ENCODE measurements at regions not wholly inside any gene's neighbourhood (a gene's known extent, or its start where the extent isn't known, plus 50 kb on each side); places are given as distances from the start of the nearest gene placed in this dataset.
A peak's percentile ranks its signal among the peaks of the same experiment; 100 is the strongest.

GRCh38 chr11:11039208-11039965 lies 181.5 kb upstream of the ZBED5 start:
- TF ChIP-seq, protein P1, sequence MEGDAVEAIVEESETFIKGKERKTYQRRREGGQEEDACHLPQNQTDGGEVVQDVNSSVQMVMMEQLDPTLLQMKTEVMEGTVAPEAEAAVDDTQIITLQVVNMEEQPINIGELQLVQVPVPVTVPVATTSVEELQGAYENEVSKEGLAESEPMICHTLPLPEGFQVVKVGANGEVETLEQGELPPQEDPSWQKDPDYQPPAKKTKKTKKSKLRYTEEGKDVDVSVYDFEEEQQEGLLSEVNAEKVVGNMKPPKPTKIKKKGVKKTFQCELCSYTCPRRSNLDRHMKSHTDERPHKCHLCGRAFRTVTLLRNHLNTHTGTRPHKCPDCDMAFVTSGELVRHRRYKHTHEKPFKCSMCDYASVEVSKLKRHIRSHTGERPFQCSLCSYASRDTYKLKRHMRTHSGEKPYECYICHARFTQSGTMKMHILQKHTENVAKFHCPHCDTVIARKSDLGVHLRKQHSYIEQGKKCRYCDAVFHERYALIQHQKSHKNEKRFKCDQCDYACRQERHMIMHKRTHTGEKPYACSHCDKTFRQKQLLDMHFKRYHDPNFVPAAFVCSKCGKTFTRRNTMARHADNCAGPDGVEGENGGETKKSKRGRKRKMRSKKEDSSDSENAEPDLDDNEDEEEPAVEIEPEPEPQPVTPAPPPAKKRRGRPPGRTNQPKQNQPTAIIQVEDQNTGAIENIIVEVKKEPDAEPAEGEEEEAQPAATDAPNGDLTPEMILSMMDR (IDR thresholded peaks at IDR 0.05; ENCODE audit: borderline replicate concordance, insufficient read depth, low read depth, low read length) = no peak
- H3K4me3 ChIP-seq (ENCODE audit: low read depth, low read length) = no peak overlapping the region

DNA sequence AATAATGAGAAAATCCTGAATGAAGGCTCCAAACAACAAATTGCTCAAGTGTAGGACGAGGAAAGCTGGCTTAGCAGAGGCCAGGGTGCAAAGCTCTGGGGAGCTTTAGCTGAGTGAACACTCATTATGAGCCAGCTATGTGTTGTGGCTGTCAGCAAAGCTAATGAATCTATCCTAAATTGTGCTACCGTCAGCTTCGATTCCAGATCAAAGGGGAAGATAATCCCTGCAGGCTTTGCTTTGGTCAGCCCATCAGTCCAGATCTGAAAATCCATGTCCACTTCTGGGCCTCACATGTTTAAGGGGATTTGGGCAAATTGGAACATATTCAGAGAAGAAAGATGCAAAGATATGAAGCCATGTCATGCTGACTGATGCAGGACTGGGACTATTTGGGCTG lies 180.9 kb upstream of the ZBED5 start:
- TF ChIP-seq, protein P1 (IDR thresholded peaks at IDR 0.05; ENCODE audit: borderline replicate concordance, insufficient read depth, low read depth, low read length) = no peak
- no peak overlapping the region for H3K4me3 ChIP-seq (ENCODE audit: low read depth, low read length)

- TF ChIP-seq, protein P1 (IDR thresholded peaks at IDR 0.05; ENCODE audit: borderline replicate concordance, insufficient read depth, low read depth, low read length) = no peak
- H3K4me3 ChIP-seq (ENCODE audit: low read depth, low read length) = no peak overlapping the region
Measured at GRCh38 chr11:11038352-11038751, 180.5 kb upstream of the ZBED5 start.

DNA sequence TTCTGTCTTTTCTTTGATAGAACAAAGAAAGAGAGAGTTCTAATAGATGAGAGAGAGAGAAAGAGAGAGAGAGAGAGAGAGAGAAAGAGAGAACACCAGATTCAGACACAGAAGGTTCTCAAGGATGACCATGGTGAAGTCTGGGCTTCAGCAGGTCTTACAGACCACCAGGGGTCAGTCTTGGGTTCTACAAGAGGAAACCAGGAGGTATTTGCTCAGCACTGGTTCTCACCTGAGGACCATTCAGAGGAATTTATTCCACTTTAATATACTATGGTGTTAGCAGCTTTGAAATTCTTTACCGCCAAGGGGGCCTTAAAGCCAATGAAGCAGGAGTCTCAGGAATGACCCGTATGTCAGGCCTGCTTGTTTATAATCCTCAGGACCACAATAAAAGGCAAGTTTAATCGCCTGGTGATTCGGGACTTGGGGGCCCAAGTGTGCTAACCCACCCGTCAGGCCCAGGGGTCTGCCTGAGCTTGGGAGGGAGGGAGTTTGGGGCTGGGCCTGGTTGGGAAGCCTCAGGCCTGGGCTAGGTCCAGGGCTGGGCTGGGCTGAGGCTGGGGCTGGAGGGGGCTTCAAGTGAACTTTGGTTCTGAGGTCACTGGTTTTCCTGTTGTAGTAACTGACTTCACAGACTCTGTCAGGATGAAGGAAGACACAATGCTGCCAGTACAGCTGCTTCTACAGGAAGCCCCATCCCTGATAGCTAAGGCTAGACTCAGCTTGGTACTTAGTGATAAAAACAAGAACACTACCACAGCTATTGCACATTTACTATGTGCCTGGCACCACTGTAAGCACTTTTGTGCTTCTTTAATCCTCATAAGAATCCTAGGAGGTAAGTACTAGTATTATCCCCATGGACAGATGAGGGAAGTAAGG lies 179.2 kb upstream of the ZBED5 start:
- TF ChIP-seq, protein P1 (IDR thresholded peaks at IDR 0.05; ENCODE audit: borderline replicate concordance, insufficient read depth, low read depth, low read length) = peak; percentile 66
- H3K4me3 ChIP-seq (ENCODE audit: low read depth, low read length) = no peak overlapping the region

GRCh38 chr11:11036185-11036847 lies 178.5 kb upstream of the ZBED5 start:
- no peak overlapping the region for H3K4me3 ChIP-seq (ENCODE audit: low read depth, low read length)
- TF ChIP-seq, protein P1 (IDR thresholded peaks at IDR 0.05; ENCODE audit: borderline replicate concordance, insufficient read depth, low read depth, low read length) = no peak

- TF ChIP-seq, protein P1 (IDR thresholded peaks at IDR 0.05; ENCODE audit: borderline replicate concordance, insufficient read depth, low read depth, low read length) = no peak
- no peak overlapping the region for H3K4me3 ChIP-seq (ENCODE audit: low read depth, low read length)
Measured at GRCh38 chr11:11035331-11035730, 177.5 kb upstream of the ZBED5 start.

Measured in GM12875 (cell line).